H1 (cell line): ENCODE measurements at regions not wholly inside any gene's neighbourhood (a gene's known extent, or its start where the extent isn't known, plus 50 kb on each side); places are given as distances from the start of the nearest gene placed in this dataset.

Source experiments
- CTCF ChIA-PET: fragments of 300-600 bp; sonication (Branson Sonifier 250); formaldehyde crosslinking; loops from one replicate; lab custom pipeline; 2021; ENCODE audit not compliant: partially characterized antibody; lab: Charles Lee
- POLR2A ChIA-PET: fragments of 300-600 bp; sonication (Branson Sonifier 250); formaldehyde crosslinking; loops from one replicate; lab custom pipeline; 2021; ENCODE audit warnings: inconsistent platforms; ENCODE audit not compliant: partially characterized antibody; lab: Charles Lee
- DNase-seq, 2 experiments: peaks; one replicate each; pipeline versions ENCODE4 v3.0.0 to v3.0.0-alpha.2; 2010 to 2022; ENCODE audit warnings: low spot score in 2 of 2, low read depth in 1 of 2, mixed read lengths in 1 of 2
- FAIRE-seq: peaks from 2 replicates; lab custom pipeline; 2011; peaks lifted over from hg19 to GRCh38; lab: Jason Lieb, UNC
- H2AFZ ChIP-seq: 2 replicates; pipeline ENCODE4 v1.8.1; 2012; ENCODE audit warnings: low read length, inconsistent platforms
- H2AK5ac ChIP-seq: 2 replicates; pipeline ENCODE4 v1.6.1; 2013; ENCODE audit warnings: low read depth, low read length
- H2BK120ac ChIP-seq: replicated peaks from 2 replicates; pipeline ENCODE3; 2013; ENCODE audit warnings: low read depth, low read length, inconsistent platforms
- H2BK12ac ChIP-seq: 2 replicates; pipeline ENCODE4 v1.6.1; 2013; ENCODE audit warnings: low read depth, low read length
- H2BK15ac ChIP-seq: 2 replicates; pipeline ENCODE4 v1.6.1; 2013; ENCODE audit warnings: low read length
- H2BK20ac ChIP-seq: 2 replicates; pipeline ENCODE4 v1.6.1; 2013; ENCODE audit warnings: low read length
- H2BK5ac ChIP-seq: 2 replicates; pipeline ENCODE4 v1.6.1; 2013; ENCODE audit warnings: low read depth, low read length
- H3K14ac ChIP-seq: 2 replicates; pipeline ENCODE4 v1.6.1; 2013; ENCODE audit warnings: inconsistent platforms; ENCODE audit not compliant: insufficient read length
- H3K18ac ChIP-seq: 2 replicates; pipeline ENCODE4 v1.6.1; 2013; ENCODE audit warnings: low read length; ENCODE audit errors: extremely low read depth
- H3K23ac ChIP-seq: 2 replicates; pipeline ENCODE4 v1.6.1; 2013; ENCODE audit warnings: inconsistent platforms; ENCODE audit not compliant: insufficient read length
- H3K23me2 ChIP-seq: 2 replicates; pipeline ENCODE4 v1.6.1; 2013; ENCODE audit warnings: low read depth, low read length
- H3K27ac ChIP-seq: 2 replicates; pipeline ENCODE4 v1.6.1; 2011; ENCODE audit warnings: low read depth, low read length, inconsistent platforms
- H3K27me3 ChIP-seq, 4 experiments: replicated peaks in 1 of 4; 1 replicate in 1 of 4; 2 replicates in 3 of 4; pipeline versions ENCODE4 v1.6.1 to v1.8.1; 2011 to 2013; ENCODE audit warnings: low read length in 3 of 4, mild to moderate bottlenecking in 3 of 4, inconsistent platforms in 2 of 4, mixed read lengths in 2 of 4, moderate library complexity in 1 of 4; ENCODE audit not compliant: control insufficient read depth in 3 of 4, insufficient read depth in 3 of 4; ENCODE audit errors: extremely low read depth in 1 of 4
- H3K36me3 ChIP-seq, 4 experiments: 2 replicates each; pipeline versions ENCODE4 v1.6.1 to v1.8.1; 2011 to 2013; ENCODE audit warnings: mild to moderate bottlenecking in 4 of 4, low read length in 3 of 4, moderate library complexity in 2 of 4, control low read depth in 1 of 4, inconsistent platforms in 1 of 4; ENCODE audit not compliant: insufficient read depth in 4 of 4, control insufficient read depth in 2 of 4
- H3K4ac ChIP-seq: replicated peaks from 2 replicates; pipeline ENCODE3; 2013; ENCODE audit warnings: low read length, low read depth, mixed read lengths, inconsistent platforms; ENCODE audit not compliant: insufficient read length
- H3K4me1 ChIP-seq, 4 experiments: replicated peaks in 1 of 4; 1 replicate in 1 of 4; 2 replicates in 3 of 4; pipeline versions ENCODE4 v1.6.1 to v1.8.1; 2011 to 2013; ENCODE audit warnings: low read length in 3 of 4, inconsistent platforms in 2 of 4, mixed read lengths in 1 of 4; ENCODE audit not compliant: insufficient read depth in 4 of 4, control insufficient read depth in 3 of 4
- H3K4me2 ChIP-seq, 2 experiments: 2 replicates each; pipeline versions ENCODE4 v1.6.1 to v1.8.1; 2011 to 2013; ENCODE audit warnings: low read depth in 2 of 2, low read length in 2 of 2, control low read depth in 1 of 2, inconsistent platforms in 1 of 2, mild to moderate bottlenecking in 1 of 2; ENCODE audit not compliant: insufficient read depth in 1 of 2
- H3K4me3 ChIP-seq, 4 experiments: fragments of 200-600, 300-600 bp in 1 of 4; sonication (generic), shearing (Covaris generic), sonication (Bioruptor Twin) in 1 of 4; 2 replicates each; pipeline versions ENCODE4 v1.5.1 to v1.8.1; 2011 to 2016; ENCODE audit warnings: low read length in 4 of 4, low read depth in 3 of 4, control low read depth in 2 of 4, inconsistent platforms in 2 of 4, mild to moderate bottlenecking in 2 of 4, mixed read lengths in 1 of 4, moderate library complexity in 1 of 4; ENCODE audit not compliant: insufficient read depth in 2 of 4; ENCODE audit errors: extremely low read depth in 1 of 4
- H3K56ac ChIP-seq: replicated peaks from 2 replicates; pipeline ENCODE3; 2013; ENCODE audit warnings: low read depth, mild to moderate bottlenecking, mixed read lengths, low read length, inconsistent platforms; ENCODE audit not compliant: insufficient read length
- H3K79me1 ChIP-seq: 2 replicates; pipeline ENCODE4 v1.6.1; 2013; ENCODE audit warnings: low read depth, low read length, control low read depth
- H3K79me2 ChIP-seq, 2 experiments: 2 replicates each; pipeline versions ENCODE4 v1.6.1 to v1.8.1; 2012 to 2013; ENCODE audit warnings: low read length in 2 of 2, mild to moderate bottlenecking in 2 of 2, inconsistent platforms in 1 of 2; ENCODE audit not compliant: insufficient read depth in 2 of 2, control insufficient read depth in 1 of 2
- H3K9ac ChIP-seq, 4 experiments: replicated peaks in 1 of 4; 1 replicate in 1 of 4; 2 replicates in 3 of 4; pipeline versions ENCODE4 v1.6.1 to v1.8.1; 2011 to 2013; ENCODE audit warnings: low read depth in 3 of 4, low read length in 3 of 4, control low read depth in 2 of 4, mild to moderate bottlenecking in 2 of 4, moderate library complexity in 2 of 4, inconsistent platforms in 1 of 4; ENCODE audit errors: extremely low read depth in 1 of 4
- H3K9me3 ChIP-seq, 2 experiments: 2 replicates each; pipeline versions ENCODE4 v1.6.1 to v1.8.1; 2012 to 2013; ENCODE audit warnings: mild to moderate bottlenecking in 2 of 2, moderate library complexity in 2 of 2, control low read depth in 1 of 2, inconsistent platforms in 1 of 2, low read depth in 1 of 2, low read length in 1 of 2, mixed read lengths in 1 of 2; ENCODE audit not compliant: insufficient read depth in 2 of 2
- H4K20me1 ChIP-seq, 2 experiments: replicated peaks in 1 of 2; 2 replicates each; pipeline versions ENCODE3 to v1.8.1; 2011 to 2013; ENCODE audit warnings: inconsistent platforms in 2 of 2, low read length in 2 of 2, mild to moderate bottlenecking in 1 of 2; ENCODE audit not compliant: insufficient read depth in 2 of 2, control insufficient read depth in 1 of 2
- H4K5ac ChIP-seq: 2 replicates; pipeline ENCODE4 v1.6.1; 2013; ENCODE audit warnings: low read length, low read depth, mixed read lengths, inconsistent platforms; ENCODE audit not compliant: insufficient read length
- H4K8ac ChIP-seq: 2 replicates; pipeline ENCODE4 v1.8.0; 2013; ENCODE audit warnings: mild to moderate bottlenecking, moderate library complexity, low read length, inconsistent platforms; ENCODE audit not compliant: insufficient read depth; ENCODE audit errors: extremely low read depth
- H4K91ac ChIP-seq: replicated peaks from 2 replicates; pipeline ENCODE3; 2013; ENCODE audit warnings: low read length, mixed read lengths, inconsistent platforms; ENCODE audit not compliant: insufficient read length
- ATF2 ChIP-seq: IDR thresholded peaks from 2 replicates; pipeline ENCODE4 v1.6.1; 2012; ENCODE audit warnings: low read length, inconsistent platforms
- ATF3 ChIP-seq: IDR thresholded peaks from 2 replicates; pipeline ENCODE4 v1.6.1; 2011; ENCODE audit warnings: low read depth, mild to moderate bottlenecking, low read length; ENCODE audit not compliant: insufficient read depth
- CTBP2 ChIP-seq: IDR thresholded peaks from 2 replicates; pipeline ENCODE4 v1.7.0; 2011; ENCODE audit warnings: borderline replicate concordance, mild to moderate bottlenecking, moderate library complexity, mixed read lengths, low read length; ENCODE audit not compliant: insufficient read depth, insufficient read length
- NRF1 ChIP-seq: IDR thresholded peaks from 2 replicates; pipeline ENCODE4 v1.6.1; 2011; ENCODE audit warnings: mild to moderate bottlenecking, low read depth, low read length, improper control_type of control experiment
- SIX5 ChIP-seq: IDR thresholded peaks from 2 replicates; pipeline ENCODE4 v1.6.1; 2011; ENCODE audit warnings: mild to moderate bottlenecking, low read depth, low read length
- SRF ChIP-seq: IDR thresholded peaks from 2 replicates; pipeline ENCODE4 v1.6.1; 2011; ENCODE audit warnings: mild to moderate bottlenecking, low read depth, low read length, moderate library complexity
- TAF7 ChIP-seq: optimal IDR thresholded peaks from 2 replicates; pipeline ENCODE3; 2011; ENCODE audit warnings: low read depth, mild to moderate bottlenecking, inconsistent platforms, low read length, moderate library complexity, borderline replicate concordance
- WGBS, 2 experiments: shearing (Covaris generic) in 1 of 2; methylation state at CpG; one replicate each; pipeline versions ENCODE4 v1.1.6 to v1.1.7; 2013 to 2015; ENCODE audit warnings: low lambda C conversion rate in 2 of 2, mixed read lengths in 2 of 2, inconsistent platforms in 1 of 2, low coverage in 1 of 2, missing lambda C conversion rate in 1 of 2; ENCODE audit not compliant: insufficient replicate concordance in 2 of 2, insufficient coverage in 1 of 2, insufficient read length in 1 of 2; ENCODE audit errors: extremely low coverage in 1 of 2, missing lambda C conversion rate in 1 of 2; 5-methylcytosine and 5-hydroxymethylcytosine counted together

- H3K79me2 ChIP-seq: no peaks in the 10 kb centered on the region
- H2BK120ac ChIP-seq: no peak overlapping the region
- no peak overlapping the region for H2BK20ac ChIP-seq
- no peak overlapping the region for H2AFZ ChIP-seq
- H3K14ac ChIP-seq: no peak overlapping the region
- peaks cover 18 to 27% of the 10 kb centered on the region in 2 experiments for H3K9me3 ChIP-seq
- H3K4ac ChIP-seq: no peak overlapping the region
- no peak for DNase-seq
- POLR2A ChIA-PET: no interaction called here
- no peak overlapping the region for H2AK5ac ChIP-seq
- TF ChIP-seq SIX5: no peak
- no peak for TF ChIP-seq ATF2
- no peak for TF ChIP-seq ATF3
- no peak for TF ChIP-seq SRF
- no peak for TF ChIP-seq CTBP2
- no peak for TF ChIP-seq NRF1
- no peak for TF ChIP-seq TAF7
- TF ChIP-seq, all 59 proteins: peak for 0
- H2BK5ac ChIP-seq: no peak overlapping the region
- no peaks in the 10 kb centered on the region for H4K20me1 ChIP-seq
- CTCF ChIA-PET: interaction anchor here (0.5 to 2.4 kb wide), 5 partner anchors 12 to 496 kb away, joined by 3 to 8 read pairs (median 3); no protein-coding TSS in a partner anchor
- WGBS, 2 experiments: 94% methylated on average over 4 of the region's 4 CpGs; no CpG with 5 or more reads in 1 of the 2 experiments
- no peak overlapping the region for H3K23ac ChIP-seq
- H2BK12ac ChIP-seq: no peak overlapping the region
- no peak overlapping the region for H3K4me2 ChIP-seq
- no peak overlapping the region for H3K56ac ChIP-seq
- no peak overlapping the region for H4K8ac ChIP-seq
- no peak overlapping the region for H4K5ac ChIP-seq
- no peak overlapping the region for H3K18ac ChIP-seq
- no peak overlapping the region for H3K4me3 ChIP-seq
- H3K27ac ChIP-seq: no peak overlapping the region
- H3K36me3 ChIP-seq: peaks cover 0 to 4% (median 0%) of the 10 kb centered on the region in 4 experiments; a peak in 1 of 8 replicates
- H4K91ac ChIP-seq: no peak overlapping the region
- FAIRE-seq: no peak
- no peak overlapping the region for H2BK15ac ChIP-seq
- H3K9ac ChIP-seq: no peak overlapping the region
- no peaks in the 10 kb centered on the region for H3K4me1 ChIP-seq
- no peaks in the 10 kb centered on the region for H3K23me2 ChIP-seq
- H3K27me3 ChIP-seq: no peaks in the 10 kb centered on the region
- H3K79me1 ChIP-seq: no peaks in the 10 kb centered on the region
These were observed 890.3 kb downstream of the C6orf118 start for GRCh38 chr6:164419099-164419498.
